ENCODE measurements at regions not wholly inside any gene's neighbourhood (a gene's known extent, or its start where the extent isn't known, plus 50 kb on each side); places are given as distances from the start of the nearest gene placed in this dataset.

- TF ChIP-seq, protein P1, sequence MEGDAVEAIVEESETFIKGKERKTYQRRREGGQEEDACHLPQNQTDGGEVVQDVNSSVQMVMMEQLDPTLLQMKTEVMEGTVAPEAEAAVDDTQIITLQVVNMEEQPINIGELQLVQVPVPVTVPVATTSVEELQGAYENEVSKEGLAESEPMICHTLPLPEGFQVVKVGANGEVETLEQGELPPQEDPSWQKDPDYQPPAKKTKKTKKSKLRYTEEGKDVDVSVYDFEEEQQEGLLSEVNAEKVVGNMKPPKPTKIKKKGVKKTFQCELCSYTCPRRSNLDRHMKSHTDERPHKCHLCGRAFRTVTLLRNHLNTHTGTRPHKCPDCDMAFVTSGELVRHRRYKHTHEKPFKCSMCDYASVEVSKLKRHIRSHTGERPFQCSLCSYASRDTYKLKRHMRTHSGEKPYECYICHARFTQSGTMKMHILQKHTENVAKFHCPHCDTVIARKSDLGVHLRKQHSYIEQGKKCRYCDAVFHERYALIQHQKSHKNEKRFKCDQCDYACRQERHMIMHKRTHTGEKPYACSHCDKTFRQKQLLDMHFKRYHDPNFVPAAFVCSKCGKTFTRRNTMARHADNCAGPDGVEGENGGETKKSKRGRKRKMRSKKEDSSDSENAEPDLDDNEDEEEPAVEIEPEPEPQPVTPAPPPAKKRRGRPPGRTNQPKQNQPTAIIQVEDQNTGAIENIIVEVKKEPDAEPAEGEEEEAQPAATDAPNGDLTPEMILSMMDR (IDR thresholded peaks at IDR 0.05): no peak
- TF ChIP-seq POLR2A (IDR thresholded peaks at IDR 0.05): no peak
- TF ChIP-seq POLR2AphosphoS5 (IDR thresholded peaks at IDR 0.05): no peak
Observed at GRCh38 chr6:22638320-22638719, 69.0 kb downstream of the HDGFL1 start.
